Fibroblast of peridontal ligament (primary cell): ENCODE measurements at regions not wholly inside any gene's neighbourhood (a gene's known extent, or its start where the extent isn't known, plus 50 kb on each side); places are given as distances from the start of the nearest gene placed in this dataset.
"Not testable (repeated sequence)": the region's sequence is repeated elsewhere in the genome, so short reads cannot be mapped to it uniquely, and the experiment has no call there.

Experiments used
- DNase-seq: peaks from one replicate; pipeline ENCODE4 v3.0.0-alpha.2; 2010; ENCODE audit errors: extremely low read depth

GRCh38 chr18:51248685-51249084, 51.2 kb upstream of the MEX3C start:
- no peak for DNase-seq

- no peak for DNase-seq
Measured at GRCh38 chr18:51250006-51250405, 52.5 kb upstream of the MEX3C start.

- DNase-seq: no peak
Measured at GRCh38 chr18:51250458-51251024, 53.1 kb upstream of the MEX3C start.

GRCh38 chr18:51251625-51252024, 54.1 kb upstream of the MEX3C start:
- no peak for DNase-seq

- DNase-seq: no peak
Measured at GRCh38 chr18:51253476-51253875, 56.0 kb upstream of the MEX3C start.

- DNase-seq: no peak
Measured at GRCh38 chr18:51255693-51256092, 58.2 kb upstream of the MEX3C start.

GRCh38 chr18:51257150-51257549, 59.7 kb upstream of the MEX3C start:
- no peak for DNase-seq

- no peak for DNase-seq
Measured at GRCh38 chr18:51260118-51260517, 62.6 kb upstream of the MEX3C start.

- not testable (repeated sequence) for DNase-seq
Measured at GRCh38 chr18:51266077-51266476, 68.6 kb upstream of the MEX3C start.

- DNase-seq: no peak
Measured at GRCh38 chr18:51266773-51267172, 69.3 kb upstream of the MEX3C start.

GRCh38 chr18:51273437-51273836, 76.0 kb upstream of the MEX3C start:
- no peak for DNase-seq

GRCh38 chr18:51275712-51276476, 78.4 kb upstream of the MEX3C start:
- no peak for DNase-seq

GRCh38 chr18:51278045-51278649, 80.7 kb upstream of the MEX3C start:
- DNase-seq: no peak

GRCh38 chr18:51279367-51279984, 82.0 kb upstream of the MEX3C start:
- no peak for DNase-seq

GRCh38 chr18:51287818-51288508, 90.5 kb upstream of the MEX3C start:
- DNase-seq: no peak

GRCh38 chr18:51288582-51288981, 91.1 kb upstream of the MEX3C start:
- DNase-seq: no peak

GRCh38 chr18:51290860-51291259, 93.4 kb upstream of the MEX3C start:
- DNase-seq: no peak

- DNase-seq: no peak
Measured at GRCh38 chr18:51300912-51301311, 103.4 kb upstream of the MEX3C start.

- DNase-seq: no peak
Measured at GRCh38 chr18:51301376-51301775, 103.9 kb upstream of the MEX3C start.

- no peak for DNase-seq
Measured at GRCh38 chr18:51316677-51317076, 119.2 kb upstream of the MEX3C start.

- DNase-seq: no peak
Measured at GRCh38 chr18:51321696-51322095, 124.2 kb upstream of the MEX3C start.

- DNase-seq: no peak
Measured at GRCh38 chr18:51323961-51324360, 126.5 kb upstream of the MEX3C start.
